ENCODE measurements at regions not wholly inside any gene's neighbourhood (a gene's known extent, or its start where the extent isn't known, plus 50 kb on each side); places are given as distances from the start of the nearest gene placed in this dataset.

- no peak for ATAC-seq
- TF ChIP-seq ISL1 (CRISPR knock-in tag; IDR thresholded peaks at IDR 0.05) (no peak), TOX (CRISPR knock-in tag; IDR thresholded peaks at IDR 0.05; ENCODE audit: borderline replicate concordance) (no peak), RARB (CRISPR knock-in tag; IDR thresholded peaks at IDR 0.05) (no peak), CSRNP3 (CRISPR knock-in tag; IDR thresholded peaks at IDR 0.05) (no peak)
Measured at GRCh38 chr5:89595056-89595455, 712.1 kb upstream of the MEF2C start.

- TF ChIP-seq TSHZ2 (CRISPR knock-in tag; IDR thresholded peaks at IDR 0.05) = no peak
- no peak for TF ChIP-seq PPARA (CRISPR knock-in tag; IDR thresholded peaks at IDR 0.05; ENCODE audit: borderline replicate concordance)
- no peak for TF ChIP-seq ISL1 (CRISPR knock-in tag; IDR thresholded peaks at IDR 0.05)
- no peak for TF ChIP-seq ZNF70 (CRISPR knock-in tag; IDR thresholded peaks at IDR 0.05)
- TF ChIP-seq BACH2 (CRISPR knock-in tag; IDR thresholded peaks at IDR 0.05; ENCODE audit: borderline replicate concordance) = no peak
- no peak for TF ChIP-seq PATZ1 (CRISPR knock-in tag; IDR thresholded peaks at IDR 0.05; ENCODE audit: borderline replicate concordance)
- no peak for TF ChIP-seq ZNF565 (CRISPR knock-in tag; conservative IDR thresholded peaks at IDR 0.05; ENCODE audit: low read depth)
- no peak for TF ChIP-seq TCF4 (CRISPR knock-in tag; IDR thresholded peaks at IDR 0.05; ENCODE audit: borderline replicate concordance)
- no peak for TF ChIP-seq ZFP30 (CRISPR knock-in tag; IDR thresholded peaks at IDR 0.05)
- no peak for TF ChIP-seq TOX (CRISPR knock-in tag; IDR thresholded peaks at IDR 0.05; ENCODE audit: borderline replicate concordance)
- ATAC-seq = peak; percentile 63; the same call in 2 of the 3 replicates
Measured at GRCh38 chr5:89584339-89584956, 701.5 kb upstream of the MEF2C start.

- no peak for TF ChIP-seq ESRRG (CRISPR knock-in tag; IDR thresholded peaks at IDR 0.05)
- no peak for TF ChIP-seq GLIS3 (CRISPR knock-in tag; IDR thresholded peaks at IDR 0.05)
- TF ChIP-seq ZC3H10 (CRISPR knock-in tag; IDR thresholded peaks at IDR 0.05) = no peak
- no peak for TF ChIP-seq BACH2 (CRISPR knock-in tag; IDR thresholded peaks at IDR 0.05; ENCODE audit: borderline replicate concordance)
- TF ChIP-seq ZNF70 (CRISPR knock-in tag; IDR thresholded peaks at IDR 0.05) = no peak
- no peak for TF ChIP-seq ZFP3 (CRISPR knock-in tag; IDR thresholded peaks at IDR 0.05)
- no peak for TF ChIP-seq ZNF565 (CRISPR knock-in tag; conservative IDR thresholded peaks at IDR 0.05; ENCODE audit: low read depth)
- TF ChIP-seq RARB (CRISPR knock-in tag; IDR thresholded peaks at IDR 0.05) = no peak
- no peak for TF ChIP-seq ISL1 (CRISPR knock-in tag; IDR thresholded peaks at IDR 0.05)
- TF ChIP-seq PPARA (CRISPR knock-in tag; IDR thresholded peaks at IDR 0.05; ENCODE audit: borderline replicate concordance) = no peak
- no peak for TF ChIP-seq SNAI2 (CRISPR knock-in tag; IDR thresholded peaks at IDR 0.05)
- ATAC-seq = no peak
Measured at GRCh38 chr5:89583534-89583933, 700.5 kb upstream of the MEF2C start.

- ATAC-seq = no peak
- no peak for TF ChIP-seq ZNF70 (CRISPR knock-in tag; IDR thresholded peaks at IDR 0.05)
- TF ChIP-seq PPARA (CRISPR knock-in tag; IDR thresholded peaks at IDR 0.05; ENCODE audit: borderline replicate concordance) = no peak
- TF ChIP-seq OSR1 (CRISPR knock-in tag; IDR thresholded peaks at IDR 0.05) = no peak
- TF ChIP-seq ZFP3 (CRISPR knock-in tag; IDR thresholded peaks at IDR 0.05) = no peak
- TF ChIP-seq RARB (CRISPR knock-in tag; IDR thresholded peaks at IDR 0.05) = no peak
- TF ChIP-seq POU6F1 (CRISPR knock-in tag; IDR thresholded peaks at IDR 0.05; ENCODE audit: borderline replicate concordance, low read depth) = no peak
- no peak for TF ChIP-seq CREB5 (CRISPR knock-in tag; IDR thresholded peaks at IDR 0.05; ENCODE audit: low read depth)
- TF ChIP-seq ZNF565 (CRISPR knock-in tag; conservative IDR thresholded peaks at IDR 0.05; ENCODE audit: low read depth) = no peak
- no peak for TF ChIP-seq SNAI2 (CRISPR knock-in tag; IDR thresholded peaks at IDR 0.05)
- no peak for TF ChIP-seq ZC3H10 (CRISPR knock-in tag; IDR thresholded peaks at IDR 0.05)
- no peak for TF ChIP-seq ESRRG (CRISPR knock-in tag; IDR thresholded peaks at IDR 0.05)
- TF ChIP-seq ISL1 (CRISPR knock-in tag; IDR thresholded peaks at IDR 0.05) = no peak
- no peak for TF ChIP-seq PATZ1 (CRISPR knock-in tag; IDR thresholded peaks at IDR 0.05; ENCODE audit: borderline replicate concordance)
- no peak for TF ChIP-seq TOX (CRISPR knock-in tag; IDR thresholded peaks at IDR 0.05; ENCODE audit: borderline replicate concordance)
- TF ChIP-seq BACH2 (CRISPR knock-in tag; IDR thresholded peaks at IDR 0.05; ENCODE audit: borderline replicate concordance) = no peak
- TF ChIP-seq TCF4 (CRISPR knock-in tag; IDR thresholded peaks at IDR 0.05; ENCODE audit: borderline replicate concordance) = no peak
- TF ChIP-seq CSDC2 (CRISPR knock-in tag; IDR thresholded peaks at IDR 0.05) = no peak
- no peak for TF ChIP-seq ZFP30 (CRISPR knock-in tag; IDR thresholded peaks at IDR 0.05)
Measured at GRCh38 chr5:89582768-89583339, 699.9 kb upstream of the MEF2C start.
